ENCODE measurements at regions not wholly inside any gene's neighbourhood (a gene's known extent, or its start where the extent isn't known, plus 50 kb on each side); places are given as distances from the start of the nearest gene placed in this dataset.

DNA sequence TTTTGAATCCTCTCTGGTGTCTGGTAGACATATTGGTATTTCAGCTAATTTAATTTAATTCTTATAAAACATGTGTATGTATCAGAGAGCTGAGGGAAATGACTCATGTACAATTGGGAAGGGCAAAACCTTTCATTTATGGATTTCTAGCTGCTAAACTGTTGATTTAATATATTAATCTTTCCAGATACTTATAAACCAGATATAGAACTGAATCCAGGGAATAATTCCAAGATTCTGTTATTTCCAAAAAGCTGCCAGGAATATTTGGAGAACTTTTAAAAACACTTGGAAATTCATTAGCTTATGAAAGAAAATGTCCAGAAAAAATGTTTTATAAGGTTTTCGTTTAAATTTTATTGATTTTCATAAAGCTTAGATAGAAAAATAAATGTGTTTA is 295.5 kb downstream of the YTHDC2 start:
- no peaks in the 10 kb centered on the region for H3K4me1 ChIP-seq (ENCODE audit: control insufficient read depth, insufficient read depth, low read length)
- no peaks in the 10 kb centered on the region for H3K27me3 ChIP-seq (ENCODE audit: control insufficient read depth, insufficient read depth, low read length)
- BruUV-seq (replicated peaks) = no TSS peak
- ChIA-PET POLR2A (interaction anchor here (0.6 kb wide), 1 partner anchor 1398 kb away, joined by 4 read pairs; no protein-coding TSS in a partner anchor), CTCF (no interaction called here)
- H3K36me3 ChIP-seq (ENCODE audit: control insufficient read depth, insufficient read depth, low read length) = no peaks in the 10 kb centered on the region
- no peak overlapping the region for H3K4me3 ChIP-seq (ENCODE audit: low read depth in 2 of 2, low read length in 2 of 2)
- no peaks in the 10 kb centered on the region for H3K9me3 ChIP-seq (ENCODE audit: control insufficient read depth, insufficient read depth, low read depth, low read length)
- DNase-seq (ENCODE audit: low read depth, low spot score) (no peak), ATAC-seq (no peak)
- H3K27ac ChIP-seq (ENCODE audit: low read length) = no peak overlapping the region
- intact Hi-C loops (cut with micrococcal nuclease; ENCODE audit: unreplicated experiment) = no loop called here
- TF ChIP-seq, protein P1, sequence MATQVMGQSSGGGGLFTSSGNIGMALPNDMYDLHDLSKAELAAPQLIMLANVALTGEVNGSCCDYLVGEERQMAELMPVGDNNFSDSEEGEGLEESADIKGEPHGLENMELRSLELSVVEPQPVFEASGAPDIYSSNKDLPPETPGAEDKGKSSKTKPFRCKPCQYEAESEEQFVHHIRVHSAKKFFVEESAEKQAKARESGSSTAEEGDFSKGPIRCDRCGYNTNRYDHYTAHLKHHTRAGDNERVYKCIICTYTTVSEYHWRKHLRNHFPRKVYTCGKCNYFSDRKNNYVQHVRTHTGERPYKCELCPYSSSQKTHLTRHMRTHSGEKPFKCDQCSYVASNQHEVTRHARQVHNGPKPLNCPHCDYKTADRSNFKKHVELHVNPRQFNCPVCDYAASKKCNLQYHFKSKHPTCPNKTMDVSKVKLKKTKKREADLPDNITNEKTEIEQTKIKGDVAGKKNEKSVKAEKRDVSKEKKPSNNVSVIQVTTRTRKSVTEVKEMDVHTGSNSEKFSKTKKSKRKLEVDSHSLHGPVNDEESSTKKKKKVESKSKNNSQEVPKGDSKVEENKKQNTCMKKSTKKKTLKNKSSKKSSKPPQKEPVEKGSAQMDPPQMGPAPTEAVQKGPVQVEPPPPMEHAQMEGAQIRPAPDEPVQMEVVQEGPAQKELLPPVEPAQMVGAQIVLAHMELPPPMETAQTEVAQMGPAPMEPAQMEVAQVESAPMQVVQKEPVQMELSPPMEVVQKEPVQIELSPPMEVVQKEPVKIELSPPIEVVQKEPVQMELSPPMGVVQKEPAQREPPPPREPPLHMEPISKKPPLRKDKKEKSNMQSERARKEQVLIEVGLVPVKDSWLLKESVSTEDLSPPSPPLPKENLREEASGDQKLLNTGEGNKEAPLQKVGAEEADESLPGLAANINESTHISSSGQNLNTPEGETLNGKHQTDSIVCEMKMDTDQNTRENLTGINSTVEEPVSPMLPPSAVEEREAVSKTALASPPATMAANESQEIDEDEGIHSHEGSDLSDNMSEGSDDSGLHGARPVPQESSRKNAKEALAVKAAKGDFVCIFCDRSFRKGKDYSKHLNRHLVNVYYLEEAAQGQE (IDR thresholded peaks at IDR 0.05; ENCODE audit: insufficient read depth in 1 of 2, low read depth in 2 of 2, low read length in 1 of 2) = no peak
- TF ChIP-seq TCF7L2 (IDR thresholded peaks at IDR 0.05; ENCODE audit: low read depth, low read length) (no peak), POLR2AphosphoS5 (IDR thresholded peaks at IDR 0.05; ENCODE audit: low read depth, low read length) (no peak), SIN3A (IDR thresholded peaks at IDR 0.05; ENCODE audit: borderline replicate concordance, insufficient read depth, low read depth, low read length) (no peak), CTCF (IDR thresholded peaks at IDR 0.05) (no peak)
- in situ Hi-C loops (cut with HindIII; ENCODE audit: low pct_unique_long_range_greater_than_20kb, low sequenced_read_pairs) = no loop called here

DNA sequence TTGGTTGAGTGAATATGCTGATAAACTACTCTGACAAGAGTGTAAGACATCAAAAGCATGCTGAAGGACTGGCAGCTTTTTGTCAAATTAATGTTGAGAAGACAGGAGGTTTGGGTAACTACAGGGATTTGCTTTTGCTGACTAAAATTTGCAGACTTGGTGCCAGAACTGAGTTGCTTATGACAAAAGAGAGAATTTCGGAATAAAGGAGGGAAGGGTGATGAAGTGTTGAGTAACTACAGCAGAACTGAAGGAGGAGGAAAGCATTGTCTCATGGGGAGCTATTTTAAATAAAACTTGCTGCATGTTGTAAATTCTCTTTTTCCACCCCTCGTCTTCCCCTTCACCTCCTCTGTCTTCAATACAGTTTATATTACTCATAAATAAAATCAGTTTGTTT is 296.1 kb downstream of the YTHDC2 start:
- no peaks in the 10 kb centered on the region for H3K36me3 ChIP-seq (ENCODE audit: control insufficient read depth, insufficient read depth, low read length)
- DNase-seq (ENCODE audit: low read depth, low spot score) = no peak
- intact Hi-C loops (cut with micrococcal nuclease; ENCODE audit: unreplicated experiment) = no loop called here
- in situ Hi-C loops (cut with HindIII; ENCODE audit: low pct_unique_long_range_greater_than_20kb, low sequenced_read_pairs) = no loop called here
- H3K4me3 ChIP-seq (ENCODE audit: low read depth in 2 of 2, low read length in 2 of 2) = no peak overlapping the region
- no peak for ATAC-seq
- no peaks in the 10 kb centered on the region for H3K27me3 ChIP-seq (ENCODE audit: control insufficient read depth, insufficient read depth, low read length)
- CTCF ChIA-PET = no interaction called here
- POLR2A ChIA-PET = interaction anchor here (0.6 kb wide), 1 partner anchor 1398 kb away, joined by 4 read pairs; no protein-coding TSS in a partner anchor
- H3K9me3 ChIP-seq (ENCODE audit: control insufficient read depth, insufficient read depth, low read depth, low read length) = no peaks in the 10 kb centered on the region
- H3K27ac ChIP-seq (ENCODE audit: low read length) = no peak overlapping the region
- TF ChIP-seq CTCF (IDR thresholded peaks at IDR 0.05) (no peak), TCF7L2 (IDR thresholded peaks at IDR 0.05; ENCODE audit: low read depth, low read length) (no peak), POLR2AphosphoS5 (IDR thresholded peaks at IDR 0.05; ENCODE audit: low read depth, low read length) (no peak), SIN3A (IDR thresholded peaks at IDR 0.05; ENCODE audit: borderline replicate concordance, insufficient read depth, low read depth, low read length) (no peak)
- TF ChIP-seq, protein P1 (IDR thresholded peaks at IDR 0.05; ENCODE audit: insufficient read depth in 1 of 2, low read depth in 2 of 2, low read length in 1 of 2) = no peak
- no TSS peak for BruUV-seq (replicated peaks)
- H3K4me1 ChIP-seq (ENCODE audit: control insufficient read depth, insufficient read depth, low read length) = no peaks in the 10 kb centered on the region

Measured in Panc1 (cell line).